Neural cell (in vitro differentiated cells): ENCODE measurements at regions not wholly inside any gene's neighbourhood (a gene's known extent, or its start where the extent isn't known, plus 50 kb on each side); places are given as distances from the start of the nearest gene placed in this dataset.

Experiments
- H2AFZ ChIP-seq: fragments of 200-600, 300-800 bp; sonication (generic), shearing (Covaris generic); 2 replicates; pipeline ENCODE4 v1.6.0; 2014; ENCODE audit warnings: low read depth, mild to moderate bottlenecking, antibody characterized with exemption, low read length, moderate library complexity
- H3F3A ChIP-seq: fragments of 200-600 bp; shearing (Covaris generic); 2 replicates; pipeline ENCODE4 v1.6.1; 2016; ENCODE audit warnings: mild to moderate bottlenecking, moderate library complexity, mixed read lengths, antibody characterized with exemption, low read length; ENCODE audit not compliant: insufficient read depth, poor library complexity, severe bottlenecking
- H3K27ac ChIP-seq: fragments of 200-600, 300-800 bp; sonication (generic), shearing (Covaris generic); 2 replicates; pipeline ENCODE4 v1.5.1; 2014; ENCODE audit warnings: mild to moderate bottlenecking, low read length, moderate library complexity
- H3K27me3 ChIP-seq: fragments of 300-800, 200-600 bp; sonication (generic), shearing (Covaris generic); 2 replicates; pipeline ENCODE4 v1.6.0; 2014; ENCODE audit warnings: mild to moderate bottlenecking, low read depth, low read length, moderate library complexity; ENCODE audit not compliant: insufficient read depth
- H3K36me3 ChIP-seq: fragments of 300-800, 200-600 bp; sonication (generic), shearing (Covaris generic); 2 replicates; pipeline ENCODE4 v1.5.1; 2014; ENCODE audit warnings: mild to moderate bottlenecking, antibody characterized with exemption, low read length, moderate library complexity; ENCODE audit not compliant: insufficient read depth
- H3K4me2 ChIP-seq: fragments of 300-800, 200-600 bp; sonication (generic), shearing (Covaris generic); 2 replicates; pipeline ENCODE4 v1.6.0; 2014; ENCODE audit warnings: mild to moderate bottlenecking, low read length
- H3K4me3 ChIP-seq: fragments of 300-800, 200-600 bp; sonication (generic), shearing (Covaris generic); 2 replicates; pipeline ENCODE4 v1.5.1; 2014; ENCODE audit warnings: mild to moderate bottlenecking, low read length, moderate library complexity
- H3K79me2 ChIP-seq: fragments of 200-600 bp; shearing (Covaris generic); replicated peaks from 2 replicates; pipeline ENCODE4 v1.6.0; 2014; ENCODE audit warnings: mild to moderate bottlenecking, low read length, moderate library complexity; ENCODE audit not compliant: insufficient read depth
- H3K9ac ChIP-seq: fragments of 300-800, 200-600 bp; sonication (generic), shearing (Covaris generic); 2 replicates; pipeline ENCODE4 v1.6.1; 2016; ENCODE audit warnings: mild to moderate bottlenecking, low read length, mixed read lengths
- H3K9me2 ChIP-seq: fragments of 200-600 bp; shearing (Covaris generic); 2 replicates; pipeline ENCODE4 v1.6.1; 2016; ENCODE audit warnings: mild to moderate bottlenecking, low read length, mixed read lengths; ENCODE audit not compliant: insufficient read depth
- H3K9me3 ChIP-seq: fragments of 200-600, 300-800 bp; sonication (generic), shearing (Covaris generic); 2 replicates; pipeline ENCODE4 v1.6.1; 2016; ENCODE audit warnings: mild to moderate bottlenecking, mixed run types, low read length, moderate library complexity, mixed read lengths
- H4K20me1 ChIP-seq: fragments of 200-600 bp; shearing (Covaris generic); 2 replicates; pipeline ENCODE4 v1.6.1; 2016; ENCODE audit warnings: mild to moderate bottlenecking, mixed run types; ENCODE audit not compliant: insufficient read depth
- CTCF ChIP-seq: fragments of 450-650 bp; IDR thresholded peaks from 2 replicates; pipeline ENCODE4 v1.5.1; 2014; ENCODE audit warnings: antibody characterized with exemption, mild to moderate bottlenecking, moderate library complexity; ENCODE audit not compliant: poor library complexity, severe bottlenecking
- EP300 ChIP-seq: fragments of 450-650 bp; conservative IDR thresholded peaks from 2 replicates; pipeline ENCODE4 v1.6.1; 2014; ENCODE audit warnings: antibody characterized with exemption, mild to moderate bottlenecking, moderate library complexity; ENCODE audit not compliant: poor library complexity, severe bottlenecking
- EZH2 ChIP-seq: fragments of 200-600, 300-800 bp; shearing (Covaris generic), sonication (generic); IDR thresholded peaks from 2 replicates; pipeline ENCODE4 v1.6.1; 2014; ENCODE audit warnings: antibody characterized with exemption, low read length, borderline replicate concordance, mild to moderate bottlenecking; ENCODE audit not compliant: insufficient read depth, poor library complexity, severe bottlenecking
- MXI1 ChIP-seq: fragments of 450-650 bp; conservative IDR thresholded peaks from 2 replicates; pipeline ENCODE4 v1.6.1; 2014; ENCODE audit warnings: antibody characterized with exemption, mild to moderate bottlenecking; ENCODE audit not compliant: poor library complexity, severe bottlenecking
- POLR2AphosphoS5 ChIP-seq: IDR thresholded peaks from 2 replicates; pipeline ENCODE4 v1.6.1; 2012
- RAD21 ChIP-seq: fragments of 450-650 bp; conservative IDR thresholded peaks from 2 replicates; pipeline ENCODE4 v1.6.1; 2014; ENCODE audit warnings: antibody characterized with exemption, mild to moderate bottlenecking, moderate library complexity
- REST ChIP-seq: IDR thresholded peaks from 2 replicates; pipeline ENCODE4 v1.6.1; 2012; ENCODE audit warnings: borderline replicate concordance
- SMC3 ChIP-seq: fragments of 450-650 bp; conservative IDR thresholded peaks from 2 replicates; pipeline ENCODE4 v1.6.1; 2014; ENCODE audit warnings: antibody characterized with exemption, mild to moderate bottlenecking, moderate library complexity; ENCODE audit not compliant: poor library complexity
- TAF1 ChIP-seq: IDR thresholded peaks from 2 replicates; pipeline ENCODE4 v1.6.1; 2012; ENCODE audit warnings: low read depth

- H3K9me3 ChIP-seq: no peaks in the 10 kb centered on the region
- H3K4me3 ChIP-seq: no peak overlapping the region
- TF ChIP-seq EZH2: no peak
- no peak for TF ChIP-seq MXI1
- no peak for TF ChIP-seq SMC3
- no peak for TF ChIP-seq REST
- no peak for TF ChIP-seq POLR2AphosphoS5
- TF ChIP-seq CTCF: no peak
- TF ChIP-seq RAD21: no peak
- TF ChIP-seq EP300: no peak
- no peaks in the 10 kb centered on the region for H3K27me3 ChIP-seq
- H3K9ac ChIP-seq: no peak overlapping the region
- H3K9me2 ChIP-seq: no peaks in the 10 kb centered on the region
- H3K79me2 ChIP-seq: no peaks in the 10 kb centered on the region
- no peaks in the 10 kb centered on the region for H4K20me1 ChIP-seq
- no peaks in the 10 kb centered on the region for H3K36me3 ChIP-seq
- H3K4me2 ChIP-seq: no peak overlapping the region
- H3K27ac ChIP-seq: no peak overlapping the region
- no peak overlapping the region for H2AFZ ChIP-seq
- H3F3A ChIP-seq: no peaks in the 10 kb centered on the region
These were observed 55.8 kb upstream of the NBEA start for GRCh38 chr13:34886121-34886875.

GRCh38 chr13:34886987-34887386, 55.1 kb upstream of the NBEA start:
- Histone ChIP-seq H3K27ac (no peak overlapping the region), H3K79me2 (no peaks in the 10 kb centered on the region), H2AFZ (no peak overlapping the region), H3K36me3 (no peaks in the 10 kb centered on the region), H4K20me1 (no peaks in the 10 kb centered on the region), H3K9ac (no peak overlapping the region), H3K9me2 (no peaks in the 10 kb centered on the region), H3K4me2 (no peak overlapping the region), H3K4me3 (no peak overlapping the region), H3K9me3 (no peaks in the 10 kb centered on the region), H3K27me3 (no peaks in the 10 kb centered on the region), H3F3A (no peaks in the 10 kb centered on the region)
- TF ChIP-seq REST (no peak), RAD21 (no peak), POLR2AphosphoS5 (no peak), CTCF (no peak), EP300 (no peak), TAF1 (no peak), MXI1 (no peak), SMC3 (no peak), EZH2 (no peak)
